WI38 (cell line): ENCODE measurements at regions not wholly inside any gene's neighbourhood (a gene's known extent, or its start where the extent isn't known, plus 50 kb on each side); places are given as distances from the start of the nearest gene placed in this dataset.

ENCODE experiments used
- H3K4me3 ChIP-seq: 2 replicates; pipeline ENCODE4 v1.5.1; 2011; ENCODE audit warnings: low read depth, mild to moderate bottlenecking, control low read depth, low read length
- TF ChIP-seq, protein P1 (sequence below): IDR thresholded peaks from 2 replicates; pipeline ENCODE4 v1.5.1; 2012; ENCODE audit warnings: low read depth, mild to moderate bottlenecking, control low read depth, low read length

DNA sequence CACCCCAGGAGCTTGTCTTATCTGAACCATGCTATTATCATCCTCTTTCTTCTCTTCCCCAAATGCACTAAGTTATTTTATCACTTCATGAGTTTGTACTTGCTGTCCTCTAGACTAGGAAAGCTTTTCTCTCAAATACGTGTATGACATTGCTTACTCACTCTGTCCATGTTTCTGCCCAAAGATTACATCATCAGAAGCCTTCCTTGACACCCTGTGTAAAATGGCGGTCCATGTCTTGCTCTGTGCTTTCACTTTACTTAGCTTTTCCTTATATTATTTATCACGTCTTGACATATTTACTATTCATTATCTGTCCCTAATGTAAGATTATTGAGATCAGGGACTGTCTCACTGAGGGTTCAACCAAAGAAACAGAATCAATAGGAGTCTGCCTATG is 196.1 kb upstream of the ZEB2 start:
- no peak overlapping the region for H3K4me3 ChIP-seq
- TF ChIP-seq, protein P1, sequence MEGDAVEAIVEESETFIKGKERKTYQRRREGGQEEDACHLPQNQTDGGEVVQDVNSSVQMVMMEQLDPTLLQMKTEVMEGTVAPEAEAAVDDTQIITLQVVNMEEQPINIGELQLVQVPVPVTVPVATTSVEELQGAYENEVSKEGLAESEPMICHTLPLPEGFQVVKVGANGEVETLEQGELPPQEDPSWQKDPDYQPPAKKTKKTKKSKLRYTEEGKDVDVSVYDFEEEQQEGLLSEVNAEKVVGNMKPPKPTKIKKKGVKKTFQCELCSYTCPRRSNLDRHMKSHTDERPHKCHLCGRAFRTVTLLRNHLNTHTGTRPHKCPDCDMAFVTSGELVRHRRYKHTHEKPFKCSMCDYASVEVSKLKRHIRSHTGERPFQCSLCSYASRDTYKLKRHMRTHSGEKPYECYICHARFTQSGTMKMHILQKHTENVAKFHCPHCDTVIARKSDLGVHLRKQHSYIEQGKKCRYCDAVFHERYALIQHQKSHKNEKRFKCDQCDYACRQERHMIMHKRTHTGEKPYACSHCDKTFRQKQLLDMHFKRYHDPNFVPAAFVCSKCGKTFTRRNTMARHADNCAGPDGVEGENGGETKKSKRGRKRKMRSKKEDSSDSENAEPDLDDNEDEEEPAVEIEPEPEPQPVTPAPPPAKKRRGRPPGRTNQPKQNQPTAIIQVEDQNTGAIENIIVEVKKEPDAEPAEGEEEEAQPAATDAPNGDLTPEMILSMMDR = no peak

DNA sequence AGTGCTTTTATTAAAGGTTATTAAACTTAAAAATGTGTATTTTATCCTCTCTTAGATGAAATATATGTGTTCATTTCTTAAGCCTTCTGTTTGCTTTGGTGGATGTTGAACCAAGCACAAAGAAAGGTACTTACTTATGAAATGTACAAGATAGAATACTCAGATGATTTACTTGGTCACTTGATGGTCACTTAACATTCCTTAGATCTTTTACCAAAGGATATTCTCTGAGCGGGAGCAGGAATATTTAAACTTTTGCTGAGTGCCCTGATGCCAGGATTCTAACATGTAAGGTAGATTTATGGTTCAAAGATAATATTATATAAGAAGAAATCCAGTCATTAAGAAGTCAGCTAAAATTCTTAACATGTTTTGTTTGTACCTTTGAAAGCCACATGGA is 193.5 kb upstream of the ZEB2 start:
- no peak overlapping the region for H3K4me3 ChIP-seq
- TF ChIP-seq, protein P1 = no peak

DNA sequence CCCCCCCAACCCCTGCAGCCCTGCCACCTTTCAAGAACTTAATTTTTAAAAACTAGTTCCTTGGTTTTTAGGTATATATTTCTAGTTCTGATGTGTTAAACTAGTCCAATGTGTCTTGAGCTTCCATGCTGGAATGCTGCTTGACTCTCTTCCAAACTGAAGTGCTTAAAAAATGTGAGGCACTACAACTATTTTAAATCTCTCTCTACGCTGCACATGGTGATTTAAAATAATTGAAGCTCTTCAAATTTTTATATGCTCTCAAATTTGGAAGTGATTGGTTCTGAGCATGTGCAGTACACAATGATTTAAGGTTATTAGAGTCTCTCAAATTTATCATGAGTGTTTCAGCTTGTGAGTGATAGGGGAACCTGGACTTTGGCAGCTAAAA is 192.6 kb upstream of the ZEB2 start:
- TF ChIP-seq, protein P1 = no peak
- H3K4me3 ChIP-seq = no peak overlapping the region

DNA sequence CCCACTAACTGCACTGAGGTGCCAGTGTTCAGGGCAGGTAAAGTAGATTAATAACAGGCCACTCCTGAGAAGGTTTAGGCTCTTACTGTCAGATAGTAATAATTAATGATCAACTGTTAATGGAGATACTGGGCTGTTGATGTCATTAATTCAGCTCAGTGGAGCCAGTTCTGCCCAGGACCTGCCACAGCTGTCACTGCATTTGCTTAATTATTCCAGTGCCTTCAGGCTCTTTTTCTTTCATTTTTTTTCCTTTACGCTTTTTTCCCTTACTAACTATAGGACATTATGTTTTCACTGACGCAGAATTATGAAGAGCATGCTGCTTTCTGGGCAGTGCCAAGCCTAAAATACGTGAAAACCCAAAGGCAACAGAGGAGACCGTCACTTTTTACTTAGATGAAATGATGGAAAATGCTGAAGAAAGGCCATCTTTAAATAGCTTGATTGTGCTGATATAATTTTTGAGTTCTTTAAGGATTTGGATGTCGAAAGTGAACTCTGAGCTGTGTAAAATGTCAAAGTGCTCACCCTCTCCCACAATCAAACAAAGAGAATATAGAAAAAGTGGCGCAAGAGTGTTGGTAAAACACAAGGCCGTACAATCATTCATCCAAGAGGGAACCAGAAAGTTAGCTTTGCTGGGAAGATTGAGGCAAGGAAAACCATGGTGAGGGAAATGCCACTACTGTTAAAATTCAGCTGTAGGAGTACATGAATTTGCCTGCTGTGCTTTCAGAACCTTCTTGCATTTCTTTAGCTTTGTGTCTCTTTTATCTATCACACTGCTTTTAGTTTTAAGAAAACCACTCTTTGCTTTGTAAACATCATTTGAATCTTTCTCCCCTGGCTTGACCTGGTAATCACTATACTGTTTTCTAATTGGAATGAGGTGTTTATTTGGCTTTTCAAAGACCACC is 192.0 kb upstream of the ZEB2 start:
- TF ChIP-seq, protein P1 = no peak
- H3K4me3 ChIP-seq = no peak overlapping the region

DNA sequence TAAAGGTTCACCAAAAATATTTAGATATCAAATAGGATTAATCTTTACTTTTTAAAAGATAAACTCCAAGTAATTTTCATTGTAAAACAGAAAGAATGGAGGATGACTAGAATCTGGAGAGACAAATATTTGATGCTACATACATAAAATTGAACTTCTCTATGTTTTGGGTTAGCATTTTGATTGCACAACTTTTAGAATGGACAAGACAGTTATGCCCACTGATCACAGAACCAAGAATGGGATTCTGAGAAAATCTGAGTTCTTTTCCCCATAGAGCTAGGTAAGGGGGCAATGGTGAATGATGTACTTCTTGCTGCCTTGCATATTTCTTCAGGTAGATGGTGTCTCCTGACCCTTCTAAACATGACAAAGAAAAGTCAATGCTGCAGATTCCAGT is 191.2 kb upstream of the ZEB2 start:
- TF ChIP-seq, protein P1 = no peak
- H3K4me3 ChIP-seq = no peak overlapping the region

DNA sequence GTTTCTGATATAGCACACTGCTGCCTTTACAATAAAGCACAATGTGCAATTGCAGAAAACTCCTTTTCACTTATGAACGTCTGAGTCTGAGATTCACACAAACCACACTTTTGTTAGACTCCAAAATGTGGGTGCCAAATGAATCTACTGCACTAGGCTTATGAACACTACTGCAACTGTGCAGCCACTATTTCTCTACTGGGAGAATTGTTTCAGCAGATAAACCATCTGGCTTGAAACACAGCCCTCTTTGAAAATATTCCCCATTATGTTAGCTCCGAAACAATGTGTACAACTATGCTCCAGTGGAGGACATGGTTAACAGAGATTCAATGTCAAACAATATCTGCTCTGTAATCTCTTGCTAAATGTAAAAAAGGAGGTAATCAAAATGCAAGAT is 188.7 kb upstream of the ZEB2 start:
- TF ChIP-seq, protein P1 = no peak
- H3K4me3 ChIP-seq = no peak overlapping the region

DNA sequence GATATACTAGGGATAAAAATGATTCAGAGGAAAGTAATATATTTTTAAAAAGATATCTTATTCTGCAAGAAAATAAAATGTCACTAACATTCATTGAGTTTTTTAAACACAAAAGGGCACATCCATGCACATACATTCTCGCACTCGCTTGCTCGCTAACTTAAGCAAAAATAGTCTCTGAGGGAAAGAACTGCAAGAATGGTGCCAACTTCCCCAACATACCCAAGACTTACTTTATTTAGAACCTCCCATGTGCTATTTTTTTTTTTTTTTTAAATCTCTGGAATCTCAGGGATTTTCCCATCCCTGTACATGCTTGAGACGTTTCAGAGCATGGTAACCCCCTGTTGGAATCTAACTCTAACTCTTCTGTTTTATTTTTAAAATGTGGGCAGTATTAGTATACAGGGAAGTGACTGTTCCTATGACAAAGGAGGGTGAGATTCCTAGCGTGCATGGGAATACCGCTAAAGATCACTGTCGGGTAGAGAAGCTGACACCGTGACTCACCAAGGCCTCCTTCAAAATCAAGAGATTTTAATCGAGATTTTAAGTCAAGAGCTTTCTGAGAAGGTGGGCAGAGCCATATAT is 187.9 kb upstream of the ZEB2 start:
- no peak overlapping the region for H3K4me3 ChIP-seq
- TF ChIP-seq, protein P1 = no peak
